RWPE1 (cell line): ENCODE measurements at regions not wholly inside any gene's neighbourhood (a gene's known extent, or its start where the extent isn't known, plus 50 kb on each side); places are given as distances from the start of the nearest gene placed in this dataset.

Source experiments
- CTCF ChIA-PET: fragments of 350-600 bp; sonication (Branson Sonifier 250); formaldehyde crosslinking; extraction: SDS; loops from one replicate; lab custom pipeline; 2021; lab: Yijun Ruan, JAX
- POLR2A ChIA-PET: fragments of 400-600 bp; formaldehyde crosslinking; extraction: SDS; loops from one replicate; lab custom pipeline; 2020; ENCODE audit warnings: antibody characterized with exemption; ENCODE audit not compliant: low non-redundant PET; lab: Yijun Ruan, JAX
- DNase-seq: peaks from one replicate; pipeline ENCODE4 v3.0.0; 2012; ENCODE audit warnings: low spot score
- H3K27ac ChIP-seq: fragments of 450-650 bp; 2 replicates; pipeline ENCODE4 v1.5.1; 2017
- CTCF ChIP-seq: fragments of 450-650 bp; conservative IDR thresholded peaks from 2 replicates; pipeline ENCODE4 v1.5.1; 2017; ENCODE audit warnings: low read depth, mild to moderate bottlenecking

- ChIA-PET POLR2A (no interaction called here), CTCF (no interaction called here)
- no peak overlapping the region for H3K27ac ChIP-seq
- no peak for DNase-seq
- TF ChIP-seq CTCF = no peak
Observed at GRCh38 chr1:74995821-74996220, 138.4 kb upstream of the LHX8 start.

- no peak overlapping the region for H3K27ac ChIP-seq
- ChIA-PET POLR2A (no interaction called here), CTCF (no interaction called here)
- TF ChIP-seq CTCF = no peak
- DNase-seq = no peak
Observed at GRCh38 chr1:75010547-75010946, 123.6 kb upstream of the LHX8 start.

GRCh38 chr1:75014250-75014649 is 119.9 kb upstream of the LHX8 start:
- POLR2A ChIA-PET = no interaction called here
- DNase-seq = no peak
- no peak for TF ChIP-seq CTCF
- CTCF ChIA-PET = no interaction called here
- no peak overlapping the region for H3K27ac ChIP-seq

GRCh38 chr1:75023005-75023404 is 111.2 kb upstream of the LHX8 start:
- CTCF ChIA-PET = no interaction called here
- H3K27ac ChIP-seq = no peak overlapping the region
- no peak for DNase-seq
- POLR2A ChIA-PET = no interaction called here
- TF ChIP-seq CTCF = no peak

- POLR2A ChIA-PET = no interaction called here
- no peak for DNase-seq
- no peak for TF ChIP-seq CTCF
- CTCF ChIA-PET = no interaction called here
- no peak overlapping the region for H3K27ac ChIP-seq
Observed at GRCh38 chr1:75034376-75034775, 99.8 kb upstream of the LHX8 start.

GRCh38 chr1:75035536-75035935 is 98.7 kb upstream of the LHX8 start:
- POLR2A ChIA-PET = no interaction called here
- no peak for DNase-seq
- H3K27ac ChIP-seq = no peak overlapping the region
- no peak for TF ChIP-seq CTCF
- CTCF ChIA-PET = interaction anchor here (0.6 kb wide), 1 partner anchor 722 kb away, joined by 3 read pairs; no protein-coding TSS in a partner anchor

GRCh38 chr1:75053207-75053606 is 81.0 kb upstream of the LHX8 start:
- CTCF ChIA-PET = interaction anchor here (0.6 to 2.4 kb wide), 7 partner anchors 22 to 491 kb away, joined by 3 to 21 read pairs (median 3); no protein-coding TSS in a partner anchor
- no peak overlapping the region for H3K27ac ChIP-seq
- TF ChIP-seq CTCF = 0 out of 2 replicates have a peak, but pooled peaks have one; percentile 13
- no peak for DNase-seq
- POLR2A ChIA-PET = no interaction called here
